Peyer's patch (tissue), 4 donors: ENCODE measurements at regions not wholly inside any gene's neighbourhood (a gene's known extent, or its start where the extent isn't known, plus 50 kb on each side); places are given as distances from the start of the nearest gene placed in this dataset.

ENCODE experiments used
- POLR2A ChIP-seq, 2 donors: fragments of 450-650 bp; IDR thresholded peaks; one replicate each; pipeline ENCODE4 v1.5.1; 2017; ENCODE audit warnings: antibody characterized with exemption in 2 of 2, mild to moderate bottlenecking in 2 of 2, moderate library complexity in 2 of 2
- TF ChIP-seq, protein P1 (sequence below), 6 experiments: fragments of 450-650 bp in 4 of 6; fragments of 200-600 bp in 2 of 6; sonication (generic) in 1 of 6; IDR thresholded peaks; one replicate each; pipeline ENCODE4 v1.5.1; 2017 to 2019; ENCODE audit warnings: antibody characterized with exemption in 6 of 6, mild to moderate bottlenecking in 3 of 6, moderate library complexity in 1 of 6

DNA sequence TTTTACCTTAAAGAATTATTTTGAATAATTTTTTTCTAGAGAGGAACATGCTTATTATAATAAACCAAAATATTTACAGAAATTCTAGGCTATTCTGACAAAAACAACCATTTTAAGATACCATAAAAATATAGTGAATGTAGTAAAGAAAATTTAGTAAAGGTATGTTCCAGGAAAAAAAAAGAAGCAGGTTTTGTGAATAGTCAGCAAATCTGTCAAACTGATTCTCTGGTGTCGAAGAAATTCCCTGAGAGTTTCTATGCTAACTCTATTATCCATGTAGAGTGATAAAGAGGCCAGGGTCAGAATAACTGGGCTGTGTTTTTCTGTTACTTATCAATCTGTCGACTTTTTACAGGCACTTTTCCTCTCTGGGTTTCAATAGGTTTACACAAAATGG, 459.2 kb downstream of the KIF4B start:
- no peak for TF ChIP-seq POLR2A (IDR thresholded peaks at IDR 0.05)
- TF ChIP-seq, protein P1, sequence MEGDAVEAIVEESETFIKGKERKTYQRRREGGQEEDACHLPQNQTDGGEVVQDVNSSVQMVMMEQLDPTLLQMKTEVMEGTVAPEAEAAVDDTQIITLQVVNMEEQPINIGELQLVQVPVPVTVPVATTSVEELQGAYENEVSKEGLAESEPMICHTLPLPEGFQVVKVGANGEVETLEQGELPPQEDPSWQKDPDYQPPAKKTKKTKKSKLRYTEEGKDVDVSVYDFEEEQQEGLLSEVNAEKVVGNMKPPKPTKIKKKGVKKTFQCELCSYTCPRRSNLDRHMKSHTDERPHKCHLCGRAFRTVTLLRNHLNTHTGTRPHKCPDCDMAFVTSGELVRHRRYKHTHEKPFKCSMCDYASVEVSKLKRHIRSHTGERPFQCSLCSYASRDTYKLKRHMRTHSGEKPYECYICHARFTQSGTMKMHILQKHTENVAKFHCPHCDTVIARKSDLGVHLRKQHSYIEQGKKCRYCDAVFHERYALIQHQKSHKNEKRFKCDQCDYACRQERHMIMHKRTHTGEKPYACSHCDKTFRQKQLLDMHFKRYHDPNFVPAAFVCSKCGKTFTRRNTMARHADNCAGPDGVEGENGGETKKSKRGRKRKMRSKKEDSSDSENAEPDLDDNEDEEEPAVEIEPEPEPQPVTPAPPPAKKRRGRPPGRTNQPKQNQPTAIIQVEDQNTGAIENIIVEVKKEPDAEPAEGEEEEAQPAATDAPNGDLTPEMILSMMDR (IDR thresholded peaks at IDR 0.05) = no peak
